ENCODE measurements at regions not wholly inside any gene's neighbourhood (a gene's known extent, or its start where the extent isn't known, plus 50 kb on each side); places are given as distances from the start of the nearest gene placed in this dataset.

- DNase-seq (ENCODE audit: low read depth in 3 of 3), result no peak
These were observed 1423.8 kb downstream of the TBC1D22A start for GRCh38 chr22:48186146-48186790.

- no peak for DNase-seq (ENCODE audit: low read depth in 3 of 3)
These were observed 1422.9 kb downstream of the TBC1D22A start for GRCh38 chr22:48185071-48186055.

GRCh38 chr22:48182846-48183805, 1420.7 kb downstream of the TBC1D22A start:
- no peak for DNase-seq (ENCODE audit: low read depth in 3 of 3)

- no peak for DNase-seq (ENCODE audit: low read depth in 3 of 3)
These were observed 1419.6 kb downstream of the TBC1D22A start for GRCh38 chr22:48182031-48182430.

GRCh38 chr22:48181263-48181955, 1419.0 kb downstream of the TBC1D22A start:
- no peak for DNase-seq (ENCODE audit: low read depth in 3 of 3)

GRCh38 chr22:48180631-48181030, 1418.2 kb downstream of the TBC1D22A start:
- DNase-seq (ENCODE audit: low read depth in 3 of 3), result no peak

GRCh38 chr22:48179571-48180546, 1417.4 kb downstream of the TBC1D22A start:
- no peak for DNase-seq (ENCODE audit: low read depth in 3 of 3)

- DNase-seq (ENCODE audit: low read depth in 3 of 3), result no peak
These were observed 1416.1 kb downstream of the TBC1D22A start for GRCh38 chr22:48178536-48178935.

GRCh38 chr22:48177631-48178030, 1415.2 kb downstream of the TBC1D22A start:
- DNase-seq (ENCODE audit: low read depth in 3 of 3), result no peak

- DNase-seq (ENCODE audit: low read depth in 3 of 3), result no peak
These were observed 1413.3 kb downstream of the TBC1D22A start for GRCh38 chr22:48175721-48176120.

- DNase-seq (ENCODE audit: low read depth in 3 of 3), result no peak
These were observed 1411.3 kb downstream of the TBC1D22A start for GRCh38 chr22:48173773-48174160.

- DNase-seq (ENCODE audit: low read depth in 3 of 3), result no peak
These were observed 1410.8 kb downstream of the TBC1D22A start for GRCh38 chr22:48173061-48173772.

- DNase-seq (ENCODE audit: low read depth in 3 of 3), result no peak
These were observed 1408.8 kb downstream of the TBC1D22A start for GRCh38 chr22:48171271-48171691.

- no peak for DNase-seq (ENCODE audit: low read depth in 3 of 3)
These were observed 1406.8 kb downstream of the TBC1D22A start for GRCh38 chr22:48169227-48169626.

GRCh38 chr22:48167238-48167637, 1404.8 kb downstream of the TBC1D22A start:
- no peak for DNase-seq (ENCODE audit: low read depth in 3 of 3)

- no peak for DNase-seq (ENCODE audit: low read depth in 3 of 3)
These were observed 1398.8 kb downstream of the TBC1D22A start for GRCh38 chr22:48161298-48161697.

- no peak for DNase-seq (ENCODE audit: low read depth in 3 of 3)
These were observed 1395.2 kb downstream of the TBC1D22A start for GRCh38 chr22:48157676-48158075.

- no peak for DNase-seq (ENCODE audit: low read depth in 3 of 3)
These were observed 1394.3 kb downstream of the TBC1D22A start for GRCh38 chr22:48156603-48157355.

GRCh38 chr22:48155446-48155845, 1393.0 kb downstream of the TBC1D22A start:
- no peak for DNase-seq (ENCODE audit: low read depth in 3 of 3)
